Panc1 (cell line): ENCODE measurements at regions not wholly inside any gene's neighbourhood (a gene's known extent, or its start where the extent isn't known, plus 50 kb on each side); places are given as distances from the start of the nearest gene placed in this dataset.

Experiments
- ATAC-seq: fragments of 200-7000 bp; cut with Tn5 transposase; 2 replicates; pipeline ENCODE4 v1.9.1; 2020; ENCODE audit warnings: mild to moderate bottlenecking, moderate library complexity
- BruUV-seq: library from RNA; stranded (reverse); fragments of 400-500 nt; replicated peaks from 2 replicates; lab custom pipeline; 2021; lab: Mats Ljungman, UMichigan
- CTCF ChIA-PET: fragments of 300-600 bp; sonication (Branson Sonifier 250); formaldehyde crosslinking; loops from one replicate; lab custom pipeline; 2022; ENCODE audit warnings: antibody characterized with exemption; lab: Charles Lee
- POLR2A ChIA-PET: fragments of 300-600 bp; sonication (Branson Sonifier 250); formaldehyde crosslinking; loops from one replicate; lab custom pipeline; 2022; ENCODE audit warnings: antibody characterized with exemption; lab: Charles Lee
- DNase-seq: peaks from one replicate; pipeline ENCODE4 v3.0.0-alpha.2; 2010; ENCODE audit warnings: low read depth, low spot score
- H3K27ac ChIP-seq: 2 replicates; pipeline ENCODE4 v1.5.1; 2011; ENCODE audit warnings: mild to moderate bottlenecking, low read length, inconsistent platforms
- H3K27me3 ChIP-seq: fragments of 200-500 bp; sonication (Bioruptor generic); 2 replicates; pipeline ENCODE4 v1.6.0; 2014; ENCODE audit warnings: low read length, inconsistent platforms; ENCODE audit not compliant: control insufficient read depth, insufficient read depth
- H3K36me3 ChIP-seq: fragments of 200-500 bp; sonication (Bioruptor generic); 2 replicates; pipeline ENCODE4 v1.5.1; 2014; ENCODE audit warnings: inconsistent platforms, mild to moderate bottlenecking, low read length, moderate library complexity; ENCODE audit not compliant: control insufficient read depth, insufficient read depth
- H3K4me1 ChIP-seq: 2 replicates; pipeline ENCODE4 v1.5.1; 2011; ENCODE audit warnings: inconsistent platforms, mild to moderate bottlenecking, low read length, moderate library complexity; ENCODE audit not compliant: control insufficient read depth, insufficient read depth
- H3K4me3 ChIP-seq, 2 experiments: 2 replicates each; pipeline ENCODE4 v1.5.1; 2011 to 2012; ENCODE audit warnings: low read depth in 2 of 2, low read length in 2 of 2, mild to moderate bottlenecking in 2 of 2, inconsistent platforms in 1 of 2, moderate library complexity in 1 of 2
- H3K9me3 ChIP-seq: fragments of 200-500 bp; sonication (Bioruptor generic); 2 replicates; pipeline ENCODE4 v1.5.1; 2014; ENCODE audit warnings: low read depth, mild to moderate bottlenecking, inconsistent platforms, low read length, moderate library complexity; ENCODE audit not compliant: control insufficient read depth, insufficient read depth
- CTCF ChIP-seq: fragments of 450-650 bp; IDR thresholded peaks from 2 replicates; pipeline ENCODE4 v1.5.1; 2017; ENCODE audit warnings: mild to moderate bottlenecking
- POLR2AphosphoS5 ChIP-seq: IDR thresholded peaks from 2 replicates; pipeline ENCODE4 v1.6.1; 2012; ENCODE audit warnings: mild to moderate bottlenecking, low read depth, low read length, moderate library complexity
- REST ChIP-seq, 2 experiments: IDR thresholded peaks; 2 replicates each; pipeline ENCODE4 v1.6.1; 2011 to 2012; ENCODE audit warnings: low read depth in 2 of 2, control low read depth in 1 of 2, low read length in 1 of 2, mild to moderate bottlenecking in 1 of 2, moderate library complexity in 1 of 2; ENCODE audit not compliant: insufficient read depth in 1 of 2
- SIN3A ChIP-seq: IDR thresholded peaks from 2 replicates; pipeline ENCODE4 v1.6.1; 2012; ENCODE audit warnings: low read depth, mild to moderate bottlenecking, low read length, moderate library complexity, borderline replicate concordance; ENCODE audit not compliant: insufficient read depth
- TCF7L2 ChIP-seq: IDR thresholded peaks from 2 replicates; pipeline ENCODE4 v1.6.1; 2011; ENCODE audit warnings: mild to moderate bottlenecking, low read depth, low read length, inconsistent platforms
- in situ Hi-C: cut with HindIII; loops from 2 replicates; pipeline ENCODE4 v1.10.0; 2016; ENCODE audit warnings: low sequenced_read_pairs, low pct_unique_long_range_greater_than_20kb
- intact Hi-C: fragments of 100-400 bp; cut with micrococcal nuclease; formaldehyde crosslinking; loops from one replicate; pipeline ENCODE4 v1.10.0; 2022; ENCODE audit not compliant: unreplicated experiment

GRCh38 chr1:168792592-168793125, 63.7 kb upstream of the DPT start:
- Histone ChIP-seq H3K4me1 (no peaks in the 10 kb centered on the region), H3K36me3 (no peaks in the 10 kb centered on the region), H3K27ac (no peak overlapping the region), H3K9me3 (no peaks in the 10 kb centered on the region), H3K27me3 (no peaks in the 10 kb centered on the region), H3K4me3 (no peak overlapping the region)
- TF ChIP-seq TCF7L2 (no peak), CTCF (no peak), REST (IDR thresholded peaks at IDR 0.05; ENCODE audit: insufficient read depth in 1 of 2, low read depth in 2 of 2, low read length in 1 of 2) (no peak), SIN3A (no peak), POLR2AphosphoS5 (no peak)
- in situ Hi-C loops (no loop called here), intact Hi-C loops (no loop called here)
- CTCF ChIA-PET, result no interaction called here
- DNase-seq, result no peak
- POLR2A ChIA-PET, result no interaction called here
- ATAC-seq, result no peak
- no TSS peak for BruUV-seq

- Histone ChIP-seq H3K36me3 (no peaks in the 10 kb centered on the region), H3K27ac (no peak overlapping the region), H3K27me3 (no peaks in the 10 kb centered on the region), H3K4me3 (no peak overlapping the region), H3K4me1 (no peaks in the 10 kb centered on the region), H3K9me3 (no peaks in the 10 kb centered on the region)
- TF ChIP-seq SIN3A, result no peak
- TF ChIP-seq CTCF, result no peak
- no peak for TF ChIP-seq POLR2AphosphoS5
- in situ Hi-C loops (no loop called here), intact Hi-C loops (no loop called here)
- ChIA-PET CTCF (no interaction called here), POLR2A (no interaction called here)
- ATAC-seq, result no peak
- DNase-seq, result no peak
- no TSS peak for BruUV-seq
These were observed 65.1 kb upstream of the DPT start for GRCh38 chr1:168794057-168794456.
